Adrenal gland (tissue), 9 donors: ENCODE measurements at regions not wholly inside any gene's neighbourhood (a gene's known extent, or its start where the extent isn't known, plus 50 kb on each side); places are given as distances from the start of the nearest gene placed in this dataset.

ENCODE experiments used
- DNase-seq, 7 donors: peaks; one replicate each; pipeline ENCODE4 v3.0.0-alpha.2; 2019 to 2020
- H3K27ac ChIP-seq, 5 donors: fragments of 200-600 bp; sonication (generic) in 4 of 5; 1 replicate in 3 of 5; 2 replicates in 2 of 5; pipeline versions ENCODE4 v1.5.1 to v1.8.0; 2016 to 2020; ENCODE audit warnings: mild to moderate bottlenecking in 1 of 5
- H3K27me3 ChIP-seq: fragments of 200-600 bp; 2 replicates; pipeline ENCODE4 v1.8.0; 2021
- H3K36me3 ChIP-seq, 2 donors: fragments of 200-600 bp; replicated peaks in 1 of 2; 1 replicate in 1 of 2; 2 replicates in 1 of 2; pipeline versions ENCODE4 v1.5.1 to v1.8.0; 2018 to 2022
- H3K4me1 ChIP-seq, 2 donors: fragments of 200-600 bp; replicated peaks in 1 of 2; 1 replicate in 1 of 2; 2 replicates in 1 of 2; pipeline versions ENCODE4 v1.5.1 to v1.8.0; 2018 to 2021
- H3K4me3 ChIP-seq, 4 donors: fragments of 200-600 bp; sonication (generic) in 3 of 4; one replicate each; pipeline ENCODE4 v1.5.1; 2016 to 2018
- H3K9me3 ChIP-seq, 3 donors: fragments of 200-600 bp; sonication (generic) in 1 of 3; replicated peaks in 1 of 3; 1 replicate in 2 of 3; 2 replicates in 1 of 3; pipeline versions ENCODE4 v1.5.1 to v1.8.0; 2016 to 2021
- CTCF ChIP-seq, 6 experiments: fragments of 450-650 bp in 4 of 6; fragments of 200-600 bp in 2 of 6; sonication (generic) in 1 of 6; IDR thresholded peaks; 1 replicate in 5 of 6; 2 replicates in 1 of 6; pipeline versions ENCODE4 v1.5.1 to v1.8.0; 2016 to 2021; ENCODE audit warnings: antibody characterized with exemption in 6 of 6, mild to moderate bottlenecking in 2 of 6, moderate library complexity in 1 of 6
- POLR2A ChIP-seq, 2 donors: fragments of 450-650 bp; IDR thresholded peaks; one replicate each; pipeline ENCODE4 v1.6.1; 2017; ENCODE audit warnings: antibody characterized with exemption in 2 of 2, mild to moderate bottlenecking in 2 of 2, moderate library complexity in 1 of 2
- WGBS, 4 donors: extraction: QIAGEN DNeasy Blood & Tissue Kit in 2 of 4; methylation state at CpG; one replicate each; pipeline versions ENCODE4 v1.1.5 to v1.1.7; 2013 to 2017; 5-methylcytosine and 5-hydroxymethylcytosine counted together
- intact Hi-C, 2 donors: fragments of 100-400 bp; cut with DNase I; formaldehyde crosslinking; loops; one replicate each; pipeline versions ENCODE4 v1.14.1 to v1.15.0; 2022 to 2023
- donor health status: healthy with polysubstance abuse.
- donor health status: Bipolar disorder and iron deficiency.
- donor health status: DM: yes; HTN: yes; CAD: no.
- donor health status: DM: no; HTN: no; CAD: no.
- donor health status: DM: no; HTN: no; CAD: no.

GRCh38 chr18:67621049-67621713, 104.7 kb upstream of the DSEL start:
- Histone ChIP-seq H3K36me3 (no peaks in the 10 kb centered on the region), H3K4me3 (no peak overlapping the region), H3K9me3 (no peaks in the 10 kb centered on the region), H3K4me1 (no peaks in the 10 kb centered on the region), H3K27me3 (no peaks in the 10 kb centered on the region), H3K27ac (no peak overlapping the region)
- TF ChIP-seq CTCF (IDR thresholded peaks at IDR 0.05) = no peak
- no peak for TF ChIP-seq POLR2A (IDR thresholded peaks at IDR 0.05)
- 68 to 84% (median 76%) methylated on average over 2 of the region's 2 CpGs for WGBS, 4 donors
- no peak for DNase-seq
- intact Hi-C loops = no loop called here

- no peak for TF ChIP-seq CTCF (IDR thresholded peaks at IDR 0.05)
- no peak for TF ChIP-seq POLR2A (IDR thresholded peaks at IDR 0.05)
- 68 to 84% (median 76%) methylated on average over 4 of the region's 4 CpGs for WGBS, 4 donors
- intact Hi-C loops = no loop called here
- DNase-seq = no peak
- no peak overlapping the region for H3K27ac ChIP-seq
- no peak overlapping the region for H3K4me3 ChIP-seq
- no peaks in the 10 kb centered on the region for H3K4me1 ChIP-seq
- H3K9me3 ChIP-seq = no peaks in the 10 kb centered on the region
- H3K27me3 ChIP-seq = no peaks in the 10 kb centered on the region
- H3K36me3 ChIP-seq = no peaks in the 10 kb centered on the region
Measured at GRCh38 chr18:67618061-67618460, 101.5 kb upstream of the DSEL start.

GRCh38 chr18:67615876-67616275, 99.4 kb upstream of the DSEL start:
- Histone ChIP-seq H3K9me3 (no peaks in the 10 kb centered on the region), H3K27me3 (no peaks in the 10 kb centered on the region), H3K4me1 (no peaks in the 10 kb centered on the region), H3K36me3 (no peaks in the 10 kb centered on the region), H3K27ac (no peak overlapping the region), H3K4me3 (no peak overlapping the region)
- DNase-seq = no peak
- 77 to 82% (median 79%) methylated on average over 3 of the region's 3 CpGs for WGBS, 4 donors
- intact Hi-C loops = no loop called here
- TF ChIP-seq POLR2A (IDR thresholded peaks at IDR 0.05) (no peak), CTCF (IDR thresholded peaks at IDR 0.05) (no peak)

- intact Hi-C loops = no loop called here
- Histone ChIP-seq H3K4me1 (no peaks in the 10 kb centered on the region), H3K36me3 (no peaks in the 10 kb centered on the region), H3K4me3 (no peak overlapping the region), H3K27ac (no peak overlapping the region), H3K27me3 (no peaks in the 10 kb centered on the region), H3K9me3 (no peaks in the 10 kb centered on the region)
- TF ChIP-seq CTCF (IDR thresholded peaks at IDR 0.05) (no peak), POLR2A (IDR thresholded peaks at IDR 0.05) (no peak)
- 82 to 92% (median 87%) methylated on average over 5 of the region's 5 CpGs for WGBS, 4 donors
- no peak for DNase-seq
Measured at GRCh38 chr18:67613731-67614130, 97.2 kb upstream of the DSEL start.
